ENCODE measurements at regions not wholly inside any gene's neighbourhood (a gene's known extent, or its start where the extent isn't known, plus 50 kb on each side); places are given as distances from the start of the nearest gene placed in this dataset.

GRCh38 chr2:78465707-78466106 lies 559.8 kb upstream of the REG3G start:
- TF ChIP-seq CTCF (conservative IDR thresholded peaks at IDR 0.05), result no peak
- no peak for TF ChIP-seq EZH2 (IDR thresholded peaks at IDR 0.05; ENCODE audit: low read depth)

Data from PC-9 (cell line).